DND-41 (cell line): ENCODE measurements at regions not wholly inside any gene's neighbourhood (a gene's known extent, or its start where the extent isn't known, plus 50 kb on each side); places are given as distances from the start of the nearest gene placed in this dataset.

Experiments used
- ATAC-seq: fragments of 200-7000 bp; cut with Tn5 transposase; 3 replicates; pipeline ENCODE4 v1.9.1; 2021; ENCODE audit warnings: low read depth; ENCODE audit not compliant: insufficient read depth
- DNase-seq: peaks from one replicate; pipeline ENCODE4 v3.0.0-alpha.2; 2020
- H2AFZ ChIP-seq: 2 replicates; pipeline ENCODE4 v1.6.0; 2012; ENCODE audit warnings: low read depth, low read length
- H3K27ac ChIP-seq: 2 replicates; pipeline ENCODE4 v1.5.1; 2012; ENCODE audit warnings: low read length, inconsistent platforms
- H3K27me3 ChIP-seq: fragments of 200-600 bp; sonication (generic); 2 replicates; pipeline ENCODE4 v1.6.0; 2012; ENCODE audit warnings: low read length, mild to moderate bottlenecking, inconsistent platforms; ENCODE audit not compliant: insufficient read depth, poor library complexity
- H3K36me3 ChIP-seq: 2 replicates; pipeline ENCODE4 v1.5.1; 2012; ENCODE audit warnings: low read length, inconsistent platforms; ENCODE audit not compliant: insufficient read depth
- H3K4me1 ChIP-seq: 2 replicates; pipeline ENCODE4 v1.5.1; 2012; ENCODE audit warnings: mild to moderate bottlenecking, low read length; ENCODE audit not compliant: insufficient read depth
- H3K4me2 ChIP-seq: 2 replicates; pipeline ENCODE4 v1.6.0; 2012; ENCODE audit warnings: mild to moderate bottlenecking, moderate library complexity, low read length, inconsistent platforms; ENCODE audit not compliant: insufficient read depth
- H3K4me3 ChIP-seq, 2 experiments: fragments of 200-600 bp in 1 of 2; shearing (Covaris generic) in 1 of 2; 2 replicates each; pipeline ENCODE4 v1.5.1; 2012 to 2016; ENCODE audit warnings: inconsistent platforms in 2 of 2, low read length in 2 of 2, mild to moderate bottlenecking in 2 of 2, low read depth in 1 of 2, moderate library complexity in 1 of 2
- H3K79me2 ChIP-seq: 2 replicates; pipeline ENCODE4 v1.6.0; 2012; ENCODE audit warnings: low read length, inconsistent platforms; ENCODE audit not compliant: insufficient read depth
- H3K9ac ChIP-seq: 2 replicates; pipeline ENCODE4 v1.6.0; 2012; ENCODE audit warnings: low read depth, mild to moderate bottlenecking, inconsistent platforms, low read length, moderate library complexity
- H3K9me3 ChIP-seq: 2 replicates; pipeline ENCODE4 v1.5.1; 2012; ENCODE audit warnings: low read length, moderate library complexity, mild to moderate bottlenecking, inconsistent platforms; ENCODE audit not compliant: insufficient read depth, severe bottlenecking
- H4K20me1 ChIP-seq: 2 replicates; pipeline ENCODE4 v1.6.0; 2012; ENCODE audit warnings: low read length; ENCODE audit not compliant: insufficient read depth
- CTCF ChIP-seq: IDR thresholded peaks from 2 replicates; pipeline ENCODE4 v1.5.1; 2012; ENCODE audit warnings: borderline replicate concordance, low read length, moderate library complexity, mild to moderate bottlenecking; ENCODE audit not compliant: poor library complexity, severe bottlenecking; ENCODE audit errors: extremely low read depth
- EZH2 ChIP-seq: IDR thresholded peaks from 3 replicates; pipeline ENCODE4 v1.6.1; 2012; ENCODE audit warnings: borderline replicate concordance, low read depth, mild to moderate bottlenecking, moderate library complexity, low read length, inconsistent platforms; ENCODE audit not compliant: severe bottlenecking

DNA sequence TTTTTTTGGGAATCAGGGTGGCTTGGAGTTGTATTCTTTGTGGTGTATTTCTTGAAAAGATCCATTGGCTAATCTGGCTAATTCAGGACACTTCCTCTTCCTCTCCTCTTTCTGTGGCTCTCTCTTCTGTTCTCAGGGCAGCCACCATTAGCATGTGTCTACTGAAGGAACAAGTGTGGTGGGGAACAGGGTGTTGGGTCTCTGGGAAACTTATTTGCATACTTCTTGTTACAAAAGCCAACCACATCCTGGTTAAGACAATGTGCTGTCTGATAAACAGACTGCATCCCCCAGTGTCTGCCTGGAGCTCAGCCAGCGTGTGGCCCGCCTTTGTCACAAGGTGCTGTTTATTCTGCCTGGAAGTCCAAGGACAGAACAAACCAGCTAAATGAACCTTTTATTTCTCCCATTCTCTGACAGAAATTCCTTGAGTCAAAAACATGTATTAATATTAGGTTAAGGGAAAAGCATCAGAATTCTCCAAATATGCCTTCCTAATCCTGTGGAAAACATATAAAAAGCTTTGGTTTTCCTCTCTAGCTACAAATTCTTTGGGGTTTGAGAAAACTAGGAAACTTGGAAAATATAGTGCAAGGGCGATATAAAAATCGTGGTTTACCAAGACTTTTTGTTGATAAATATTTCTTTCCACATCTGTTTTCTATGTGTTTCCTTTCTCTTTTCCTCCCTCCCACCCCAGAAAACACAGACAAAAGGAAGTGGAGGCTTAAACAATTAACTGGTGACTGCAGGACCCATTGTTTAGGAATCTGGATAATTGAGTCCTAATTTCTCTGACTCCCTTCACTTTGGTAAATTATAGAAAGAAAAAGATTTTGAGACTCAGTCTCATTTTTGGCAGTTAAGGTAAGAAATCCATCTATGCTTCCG is 203.6 kb downstream of the SPRY1 start:
- no peaks in the 10 kb centered on the region for H3K36me3 ChIP-seq
- peak overlapping the region; percentile 68 for H2AFZ ChIP-seq
- no peaks in the 10 kb centered on the region for H3K9me3 ChIP-seq
- H3K27ac ChIP-seq: peak overlapping the region; percentile 82
- peaks cover 39% of the 10 kb centered on the region for H3K4me1 ChIP-seq
- H4K20me1 ChIP-seq: no peaks in the 10 kb centered on the region
- DNase-seq (peak; percentile 90), ATAC-seq (peak; percentile 99)
- no peaks in the 10 kb centered on the region for H3K79me2 ChIP-seq
- H3K9ac ChIP-seq: peak overlapping the region; percentile 58
- no peaks in the 10 kb centered on the region for H3K27me3 ChIP-seq
- H3K4me2 ChIP-seq: peak overlapping the region; percentile 61
- H3K4me3 ChIP-seq: peak overlapping the region in 1 of 2 experiments; percentile 28; a peak in 2 of 4 replicates
- TF ChIP-seq EZH2: no peak
- TF ChIP-seq CTCF: peak; percentile 19

DNA sequence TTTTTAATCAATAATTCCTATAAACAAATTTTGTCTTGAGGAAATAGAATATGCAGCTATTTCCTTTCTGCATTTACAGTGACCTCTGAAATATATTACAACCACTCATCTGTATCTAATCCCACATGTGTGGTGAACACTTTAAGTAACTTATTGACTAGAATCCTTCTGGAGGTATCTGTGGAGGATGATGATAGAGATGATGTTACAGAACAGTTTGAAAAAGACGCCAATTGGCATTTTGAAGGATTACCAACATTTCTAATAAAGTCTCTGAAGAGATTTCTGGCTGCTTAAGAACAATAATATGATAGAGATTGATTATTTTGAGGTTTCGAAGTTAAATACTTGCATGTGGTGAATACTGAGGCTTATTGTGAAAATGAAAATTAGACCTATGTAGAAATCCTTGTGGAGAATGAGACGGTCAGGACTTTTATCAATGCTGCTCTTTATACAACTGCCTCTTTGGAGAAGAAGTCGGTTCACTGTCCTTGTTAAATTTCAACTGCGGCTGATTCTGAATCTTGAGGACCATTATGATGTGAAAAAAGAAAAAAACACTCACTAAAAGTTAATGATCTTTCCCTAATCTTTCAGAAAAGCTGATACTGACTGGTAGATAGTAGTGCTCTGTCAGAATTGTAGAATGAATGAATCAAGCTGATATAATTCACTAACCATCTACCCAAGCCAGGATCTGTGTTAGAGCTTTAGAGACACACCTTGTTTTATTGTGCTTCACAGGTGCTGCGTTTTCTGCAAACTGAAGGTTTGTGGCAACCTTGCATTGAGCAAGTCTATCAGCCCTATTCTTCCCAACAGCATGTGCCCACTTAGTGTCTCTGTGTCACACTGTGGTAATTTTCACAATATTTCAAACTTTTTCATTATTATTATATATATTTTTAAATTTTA is 204.7 kb downstream of the SPRY1 start:
- peak overlapping the region; percentile 68; the same call in 1 of the 2 replicates for H2AFZ ChIP-seq
- H3K9ac ChIP-seq: peak overlapping the region; percentile 58
- H3K27ac ChIP-seq: peak overlapping the region; percentile 82
- no peaks in the 10 kb centered on the region for H3K79me2 ChIP-seq
- ATAC-seq (no peak), DNase-seq (no peak)
- H3K4me2 ChIP-seq: peak overlapping the region; percentile 61
- TF ChIP-seq EZH2: no peak
- TF ChIP-seq CTCF: no peak
- H4K20me1 ChIP-seq: no peaks in the 10 kb centered on the region
- H3K36me3 ChIP-seq: no peaks in the 10 kb centered on the region
- H3K9me3 ChIP-seq: no peaks in the 10 kb centered on the region
- H3K27me3 ChIP-seq: no peaks in the 10 kb centered on the region
- H3K4me3 ChIP-seq: no peak overlapping the region
- H3K4me1 ChIP-seq: peaks cover 39% of the 10 kb centered on the region

- Histone ChIP-seq H3K36me3 (no peaks in the 10 kb centered on the region), H3K4me3 (no peak overlapping the region), H3K4me1 (peaks cover 43% of the 10 kb centered on the region), H3K27ac (no peak overlapping the region), H3K9ac (no peak overlapping the region), H3K27me3 (no peaks in the 10 kb centered on the region), H2AFZ (no peak overlapping the region), H3K4me2 (no peak overlapping the region), H3K9me3 (no peaks in the 10 kb centered on the region), H3K79me2 (no peaks in the 10 kb centered on the region), H4K20me1 (no peaks in the 10 kb centered on the region)
- no peak for ATAC-seq
- TF ChIP-seq CTCF (no peak), EZH2 (no peak)
- no peak for DNase-seq
Observed at GRCh38 chr4:123602007-123602406, 205.4 kb downstream of the SPRY1 start.
